HCT116 (cell line): ENCODE measurements at regions not wholly inside any gene's neighbourhood (a gene's known extent, or its start where the extent isn't known, plus 50 kb on each side); places are given as distances from the start of the nearest gene placed in this dataset.

Source experiments
- ATAC-seq: fragments of 200-7000 bp; cut with Tn5 transposase; 2 replicates; pipeline ENCODE4 v1.9.1; 2020; ENCODE audit warnings: mild to moderate bottlenecking, moderate library complexity
- BruUV-seq: library from RNA; stranded (reverse); fragments of 400-500 nt; replicated peaks from 2 replicates; lab custom pipeline; 2021; lab: Mats Ljungman, UMichigan
- CTCF ChIA-PET: fragments of 300-600 bp; sonication (Branson Sonifier 250); formaldehyde crosslinking; loops from one replicate; lab custom pipeline; 2021; ENCODE audit warnings: antibody characterized with exemption; lab: Charles Lee
- POLR2A ChIA-PET: fragments of 300-600, 350-600 bp; sonication (Branson Sonifier 250); formaldehyde crosslinking; loops from one replicate; lab custom pipeline; 2021; ENCODE audit warnings: antibody characterized with exemption; lab: Charles Lee
- RAD21 ChIA-PET, 2 experiments: fragments of 300-600 bp; sonication (Branson Sonifier 250); formaldehyde crosslinking; loops; one replicate each; lab custom pipeline; 2023; ENCODE audit warnings: low total read pairs in 2 of 2; ENCODE audit not compliant: uncharacterized antibody in 2 of 2, unreplicated experiment in 2 of 2, low non-redundant PET in 1 of 2; lab: Charles Lee
- DNase-seq: peaks from one replicate; pipeline ENCODE4 v3.0.0-alpha.2; 2010; ENCODE audit warnings: low read depth, low spot score
- H2AFZ ChIP-seq: fragments of 200-600 bp; shearing (Covaris generic), sonication (generic); 2 replicates; pipeline ENCODE4 v1.6.1; 2017; ENCODE audit warnings: low read depth, mixed run types, mixed read lengths, antibody characterized with exemption, low read length; ENCODE audit not compliant: poor library complexity, severe bottlenecking
- H3K27ac ChIP-seq: 2 replicates; pipeline ENCODE4 v1.5.1; 2012; ENCODE audit warnings: low read depth, low read length
- H3K27me3 ChIP-seq: fragments of 200-600 bp; sonication (generic); 2 replicates; pipeline ENCODE4 v1.6.1; 2016; ENCODE audit warnings: mixed run types, low read length, mixed read lengths; ENCODE audit not compliant: insufficient read depth
- H3K36me3 ChIP-seq, 2 experiments: fragments of 200-500 bp in 1 of 2; fragments of 200-600 bp in 1 of 2; sonication (Bioruptor generic) in 1 of 2; sonication (generic) in 1 of 2; 2 replicates each; pipeline versions ENCODE4 v1.5.1 to v1.6.1; 2014 to 2016; ENCODE audit warnings: low read length in 2 of 2, inconsistent platforms in 1 of 2, mixed read lengths in 1 of 2, mixed run types in 1 of 2; ENCODE audit not compliant: insufficient read depth in 2 of 2, control insufficient read depth in 1 of 2
- H3K4me1 ChIP-seq, 2 experiments: fragments of 200-600 bp in 1 of 2; sonication (generic) in 1 of 2; 2 replicates each; pipeline versions ENCODE4 v1.5.1 to v1.6.1; 2012 to 2017; ENCODE audit warnings: low read length in 2 of 2, inconsistent platforms in 1 of 2, mild to moderate bottlenecking in 1 of 2, mixed read lengths in 1 of 2, mixed run types in 1 of 2, moderate library complexity in 1 of 2; ENCODE audit not compliant: insufficient read depth in 2 of 2, control insufficient read depth in 1 of 2
- H3K4me2 ChIP-seq: fragments of 200-600 bp; sonication (generic); 2 replicates; pipeline ENCODE4 v1.6.1; 2017; ENCODE audit warnings: mixed run types, low read length, mixed read lengths
- H3K4me3 ChIP-seq, 2 experiments: fragments of 200-600 bp in 1 of 2; sonication (generic) in 1 of 2; replicated peaks in 1 of 2; 2 replicates each; pipeline ENCODE4 v1.5.1; 2011 to 2016; ENCODE audit warnings: low read length in 2 of 2, control low read depth in 1 of 2, low read depth in 1 of 2, mild to moderate bottlenecking in 1 of 2, mixed read lengths in 1 of 2, mixed run types in 1 of 2
- H3K79me2 ChIP-seq: fragments of 200-600 bp; sonication (generic); 2 replicates; pipeline ENCODE4 v1.6.1; 2017; ENCODE audit warnings: mild to moderate bottlenecking, mixed run types, low read length, moderate library complexity, mixed read lengths; ENCODE audit not compliant: insufficient read depth
- H3K9ac ChIP-seq: fragments of 200-600 bp; sonication (generic); 2 replicates; pipeline ENCODE4 v1.6.1; 2016; ENCODE audit warnings: low read length, mixed read lengths
- H3K9me2 ChIP-seq: fragments of 200-600 bp; sonication (generic), shearing (Covaris generic); 2 replicates; pipeline ENCODE4 v1.6.1; 2017; ENCODE audit warnings: mixed run types, mild to moderate bottlenecking, moderate library complexity; ENCODE audit not compliant: insufficient read depth
- H3K9me3 ChIP-seq, 2 experiments: fragments of 200-500 bp in 1 of 2; fragments of 200-600 bp in 1 of 2; sonication (Bioruptor generic) in 1 of 2; sonication (generic) in 1 of 2; 2 replicates each; pipeline ENCODE4 v1.6.1; 2014 to 2017; ENCODE audit warnings: low read length in 2 of 2, mixed read lengths in 2 of 2, inconsistent platforms in 1 of 2, low read depth in 1 of 2, mild to moderate bottlenecking in 1 of 2, mixed run types in 1 of 2, moderate library complexity in 1 of 2; ENCODE audit not compliant: control insufficient read depth in 1 of 2, insufficient read depth in 1 of 2
- H4K20me1 ChIP-seq: fragments of 200-600 bp; sonication (generic), shearing (Covaris generic); 2 replicates; pipeline ENCODE4 v1.6.1; 2017; ENCODE audit warnings: mixed run types, mild to moderate bottlenecking, moderate library complexity; ENCODE audit not compliant: insufficient read depth
- CEBPB ChIP-seq: IDR thresholded peaks from 2 replicates; pipeline ENCODE4 v1.6.1; 2012; ENCODE audit warnings: low read depth
- CTCF ChIP-seq, 3 experiments: fragments of 200-600 bp in 1 of 3; sonication (generic) in 1 of 3; IDR thresholded peaks in 2 of 3; conservative IDR thresholded peaks in 1 of 3; 2 replicates each; pipeline ENCODE4 v1.5.1; 2012 to 2017; ENCODE audit warnings: low read depth in 2 of 3, low read length in 2 of 3, antibody characterized with exemption in 1 of 3, borderline replicate concordance in 1 of 3, control low read depth in 1 of 3, mild to moderate bottlenecking in 1 of 3, mixed read lengths in 1 of 3, mixed run types in 1 of 3, moderate library complexity in 1 of 3; ENCODE audit not compliant: insufficient read depth in 1 of 3
- ELF1 ChIP-seq: IDR thresholded peaks from 2 replicates; pipeline ENCODE4 v1.6.1; 2012; ENCODE audit warnings: low read depth, borderline replicate concordance
- EZH2phosphoT487 ChIP-seq: fragments of 200-600 bp; IDR thresholded peaks from 2 replicates; pipeline ENCODE4 v1.6.1; 2018; ENCODE audit warnings: antibody characterized with exemption, borderline replicate concordance
- POLR2A ChIP-seq: IDR thresholded peaks from 2 replicates; pipeline ENCODE4 v1.7.0; 2011; ENCODE audit warnings: borderline replicate concordance; ENCODE audit not compliant: insufficient read depth, insufficient read length; ENCODE audit errors: extremely low read depth
- POLR2AphosphoS5 ChIP-seq: IDR thresholded peaks from 2 replicates; pipeline ENCODE4 v1.6.1; 2011; ENCODE audit warnings: mild to moderate bottlenecking, low read depth, low read length, moderate library complexity
- RAD21 ChIP-seq: IDR thresholded peaks from 2 replicates; pipeline ENCODE4 v1.6.1; 2012; ENCODE audit warnings: low read depth, mild to moderate bottlenecking
- SP1 ChIP-seq: IDR thresholded peaks from 2 replicates; pipeline ENCODE4 v1.6.1; 2012; ENCODE audit warnings: low read depth
- ZBTB33 ChIP-seq: IDR thresholded peaks from 2 replicates; pipeline ENCODE4 v1.6.1; 2011; ENCODE audit warnings: mild to moderate bottlenecking, low read length, moderate library complexity; ENCODE audit not compliant: insufficient replicate concordance; ENCODE audit errors: extremely low read depth
- ZNF274 ChIP-seq: fragments of 200-500 bp; sonication (Bioruptor generic); IDR thresholded peaks from 2 replicates; pipeline ENCODE4 v1.6.1; 2014; ENCODE audit warnings: mild to moderate bottlenecking, low read depth, low read length, inconsistent platforms
- intact Hi-C: fragments of 100-400 bp; cut with micrococcal nuclease; formaldehyde crosslinking; loops from 2 replicates; pipeline ENCODE4 v1.10.0; 2022

GRCh38 chr6:84346372-84346771 lies 118.9 kb upstream of the CEP162 start:
- no peaks in the 10 kb centered on the region for H3K79me2 ChIP-seq
- ATAC-seq (peak; percentile 63; the same call in 1 of the 2 replicates), DNase-seq (no peak)
- ChIA-PET CTCF (no interaction called here), POLR2A (no interaction called here), RAD21 (no interaction called here)
- intact Hi-C loops = no loop called here
- H3K9ac ChIP-seq = no peak overlapping the region
- TF ChIP-seq RAD21 (peak; percentile 28; the same call in 1 of the 2 replicates), EZH2phosphoT487 (no peak), ELF1 (no peak), CTCF (IDR thresholded peaks at IDR 0.05 in 2 of 3, conservative IDR thresholded peaks at IDR 0.05 in 1 of 3; ENCODE audit: borderline replicate concordance in 1 of 3, insufficient read depth in 1 of 3, low read depth in 2 of 3, low read length in 2 of 3) (peak in 2 of 3 experiments; percentile 21 to 46; a peak in 3 of 6 replicates), POLR2AphosphoS5 (no peak), SP1 (no peak), ZBTB33 (no peak), POLR2A (no peak), ZNF274 (no peak), CEBPB (no peak)
- no peaks in the 10 kb centered on the region for H3K27me3 ChIP-seq
- H3K9me2 ChIP-seq = no peaks in the 10 kb centered on the region
- H3K4me3 ChIP-seq = no peak overlapping the region
- no peak overlapping the region for H3K27ac ChIP-seq
- no peaks in the 10 kb centered on the region for H3K9me3 ChIP-seq
- no peaks in the 10 kb centered on the region for H3K36me3 ChIP-seq
- H4K20me1 ChIP-seq = no peaks in the 10 kb centered on the region
- H2AFZ ChIP-seq = no peak overlapping the region
- no peaks in the 10 kb centered on the region for H3K4me1 ChIP-seq
- no peak overlapping the region for H3K4me2 ChIP-seq
- BruUV-seq = no TSS peak
